ENCODE measurements at regions not wholly inside any gene's neighbourhood (a gene's known extent, or its start where the extent isn't known, plus 50 kb on each side); places are given as distances from the start of the nearest gene placed in this dataset.

- FAIRE-seq (no peak), DNase-seq (ENCODE audit: insufficient read length, low spot score) (no peak)
- TF ChIP-seq PAX5 (IDR thresholded peaks at IDR 0.05; ENCODE audit: insufficient read depth, low read length, severe bottlenecking) (no peak), SPI1 (IDR thresholded peaks at IDR 0.05; ENCODE audit: low read depth, low read length) (no peak), POU2F2 (IDR thresholded peaks at IDR 0.05; ENCODE audit: low read depth, low read length) (no peak), POLR2A (IDR thresholded peaks at IDR 0.05; ENCODE audit: low read depth, low read length) (no peak), POLR2AphosphoS5 (IDR thresholded peaks at IDR 0.05; ENCODE audit: low read depth, low read length) (no peak)
These were observed 159.7 kb upstream of the GLI2 start for GRCh38 chr2:120575966-120576365.

GRCh38 chr2:120576509-120577474, 158.9 kb upstream of the GLI2 start:
- DNase-seq (ENCODE audit: insufficient read length, low spot score) (no peak), FAIRE-seq (no peak)
- TF ChIP-seq POLR2A (IDR thresholded peaks at IDR 0.05; ENCODE audit: low read depth, low read length) (no peak), SPI1 (IDR thresholded peaks at IDR 0.05; ENCODE audit: low read depth, low read length) (no peak)

- no peak for TF ChIP-seq SPI1 (IDR thresholded peaks at IDR 0.05; ENCODE audit: low read depth, low read length)
- TF ChIP-seq PAX5 (IDR thresholded peaks at IDR 0.05; ENCODE audit: insufficient read depth, low read length, severe bottlenecking): no peak
- TF ChIP-seq POLR2A (IDR thresholded peaks at IDR 0.05; ENCODE audit: low read depth, low read length): no peak
- TF ChIP-seq POLR2AphosphoS5 (IDR thresholded peaks at IDR 0.05; ENCODE audit: low read depth, low read length): no peak
- TF ChIP-seq TAF1 (IDR thresholded peaks at IDR 0.05; ENCODE audit: low read depth, low read length): no peak
- TF ChIP-seq POU2F2 (IDR thresholded peaks at IDR 0.05; ENCODE audit: low read depth, low read length): no peak
- FAIRE-seq (no peak), DNase-seq (ENCODE audit: insufficient read length, low spot score) (no peak)
These were observed 157.9 kb upstream of the GLI2 start for GRCh38 chr2:120577721-120578295.

- DNase-seq (ENCODE audit: insufficient read length, low spot score) (no peak), FAIRE-seq (no peak)
- TF ChIP-seq SPI1 (IDR thresholded peaks at IDR 0.05; ENCODE audit: low read depth, low read length) (no peak), POLR2AphosphoS5 (IDR thresholded peaks at IDR 0.05; ENCODE audit: low read depth, low read length) (no peak), POLR2A (IDR thresholded peaks at IDR 0.05; ENCODE audit: low read depth, low read length) (no peak), TAF1 (IDR thresholded peaks at IDR 0.05; ENCODE audit: low read depth, low read length) (no peak), POU2F2 (IDR thresholded peaks at IDR 0.05; ENCODE audit: low read depth, low read length) (no peak), PAX5 (IDR thresholded peaks at IDR 0.05; ENCODE audit: insufficient read depth, low read length, severe bottlenecking) (no peak)
These were observed 156.9 kb upstream of the GLI2 start for GRCh38 chr2:120578576-120579352.

DNA sequence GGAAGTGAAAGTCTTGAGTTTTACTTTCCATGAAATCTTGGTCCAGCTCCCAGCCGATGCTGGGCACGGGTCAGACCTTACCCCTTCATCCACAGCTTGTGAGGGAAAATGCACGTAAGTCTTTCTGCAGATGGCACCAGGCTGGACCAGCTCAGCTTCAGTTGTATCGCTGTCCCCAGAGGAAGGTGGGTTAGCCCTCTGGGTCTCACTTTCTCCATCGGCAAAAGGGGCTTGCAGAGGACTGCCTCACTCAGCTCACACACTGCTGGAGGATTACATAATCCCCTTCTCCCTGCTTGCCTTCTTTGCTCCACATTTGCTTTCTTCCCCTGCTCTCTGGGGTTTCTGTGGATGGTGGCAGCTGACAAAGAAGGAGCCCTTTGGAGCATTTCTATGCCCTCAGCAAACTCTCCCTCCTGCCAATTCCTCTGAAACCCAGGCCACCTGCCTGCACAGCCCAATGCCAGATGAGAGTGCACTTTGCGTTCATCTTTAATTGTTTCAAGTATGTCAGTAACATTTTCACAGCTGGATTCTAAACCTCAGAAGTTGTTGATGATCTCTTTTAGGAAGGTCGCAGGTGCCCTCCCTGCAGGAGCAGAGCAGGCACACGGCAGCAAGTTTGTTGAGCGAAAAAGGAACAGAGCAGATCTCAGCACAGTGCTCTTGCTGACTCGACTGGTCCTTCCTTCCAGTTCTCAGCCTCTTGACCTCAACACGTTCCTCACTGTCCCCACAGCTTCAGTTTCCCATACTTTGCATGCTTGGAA, 155.6 kb upstream of the GLI2 start:
- TF ChIP-seq TAF1 (IDR thresholded peaks at IDR 0.05; ENCODE audit: low read depth, low read length): no peak
- no peak for TF ChIP-seq PAX5 (IDR thresholded peaks at IDR 0.05; ENCODE audit: insufficient read depth, low read length, severe bottlenecking)
- TF ChIP-seq POU2F2 (IDR thresholded peaks at IDR 0.05; ENCODE audit: low read depth, low read length): no peak
- TF ChIP-seq SPI1 (IDR thresholded peaks at IDR 0.05; ENCODE audit: low read depth, low read length): no peak
- TF ChIP-seq POLR2A (IDR thresholded peaks at IDR 0.05; ENCODE audit: low read depth, low read length): no peak
- no peak for TF ChIP-seq POLR2AphosphoS5 (IDR thresholded peaks at IDR 0.05; ENCODE audit: low read depth, low read length)
- DNase-seq (ENCODE audit: insufficient read length, low spot score) (no peak), FAIRE-seq (no peak)

DNA sequence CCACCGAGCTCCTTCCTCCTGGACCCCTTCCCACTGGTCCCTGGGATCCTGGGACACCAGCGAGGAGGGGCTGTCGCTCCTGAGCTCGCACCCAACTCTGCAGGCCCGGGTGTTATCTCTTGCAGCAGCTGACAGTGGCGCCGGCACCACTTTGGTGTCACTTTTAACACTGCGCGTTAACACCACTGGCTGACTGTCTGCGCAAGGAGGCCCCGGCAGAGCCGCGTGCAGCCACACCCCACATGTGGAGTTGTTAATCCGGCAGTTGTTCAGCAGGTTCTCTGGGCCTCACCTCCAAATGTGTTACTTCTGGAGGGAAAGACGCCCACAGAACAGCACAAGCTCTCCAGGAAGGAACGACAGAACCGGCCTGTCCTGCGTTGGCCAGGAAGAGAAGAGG, 155.0 kb upstream of the GLI2 start:
- DNase-seq (ENCODE audit: insufficient read length, low spot score): no peak
- FAIRE-seq: no peak
- TF ChIP-seq TAF1 (IDR thresholded peaks at IDR 0.05; ENCODE audit: low read depth, low read length): no peak
- no peak for TF ChIP-seq POLR2A (IDR thresholded peaks at IDR 0.05; ENCODE audit: low read depth, low read length)

DNA sequence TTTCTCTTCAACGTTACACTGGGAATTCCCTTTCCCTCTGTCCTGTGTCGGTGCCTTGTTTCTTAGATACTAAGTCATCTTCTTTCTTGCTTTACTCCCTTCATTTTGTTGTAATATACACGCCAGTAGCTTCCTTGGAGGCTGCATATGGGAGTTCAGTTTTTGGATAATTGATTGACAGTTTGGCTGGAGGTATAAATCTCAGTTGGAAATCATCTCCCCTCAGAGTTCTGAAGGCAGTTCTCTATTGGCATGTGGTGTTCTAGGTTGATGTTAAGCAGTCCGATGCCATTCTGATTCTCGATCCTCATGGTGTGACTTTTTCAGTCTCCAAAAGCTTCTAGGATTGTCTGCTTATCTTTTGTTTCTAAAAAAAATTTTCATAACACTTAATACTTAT, 152.5 kb upstream of the GLI2 start:
- FAIRE-seq (no peak), DNase-seq (ENCODE audit: insufficient read length, low spot score) (no peak)
- no peak for TF ChIP-seq PAX5 (IDR thresholded peaks at IDR 0.05; ENCODE audit: insufficient read depth, low read length, severe bottlenecking)
- no peak for TF ChIP-seq POLR2A (IDR thresholded peaks at IDR 0.05; ENCODE audit: low read depth, low read length)
- no peak for TF ChIP-seq POU2F2 (IDR thresholded peaks at IDR 0.05; ENCODE audit: low read depth, low read length)
- no peak for TF ChIP-seq POLR2AphosphoS5 (IDR thresholded peaks at IDR 0.05; ENCODE audit: low read depth, low read length)
- TF ChIP-seq TAF1 (IDR thresholded peaks at IDR 0.05; ENCODE audit: low read depth, low read length): no peak

GRCh38 chr2:120583851-120584570, 151.7 kb upstream of the GLI2 start:
- TF ChIP-seq POLR2A (IDR thresholded peaks at IDR 0.05; ENCODE audit: low read depth, low read length) (no peak), POU2F2 (IDR thresholded peaks at IDR 0.05; ENCODE audit: low read depth, low read length) (no peak), PAX5 (IDR thresholded peaks at IDR 0.05; ENCODE audit: insufficient read depth, low read length, severe bottlenecking) (no peak), TAF1 (IDR thresholded peaks at IDR 0.05; ENCODE audit: low read depth, low read length) (no peak), POLR2AphosphoS5 (IDR thresholded peaks at IDR 0.05; ENCODE audit: low read depth, low read length) (no peak), SPI1 (IDR thresholded peaks at IDR 0.05; ENCODE audit: low read depth, low read length) (no peak)
- FAIRE-seq: no peak
- no peak for DNase-seq (ENCODE audit: insufficient read length, low spot score)

Measured in GM12891 (cell line).